ENCODE measurements at regions not wholly inside any gene's neighbourhood (a gene's known extent, or its start where the extent isn't known, plus 50 kb on each side); places are given as distances from the start of the nearest gene placed in this dataset.
"Not testable (repeated sequence)": the region's sequence is repeated elsewhere in the genome, so short reads cannot be mapped to it uniquely, and the experiment has no call there.

GRCh38 chr3:106946866-106947265, 430.4 kb upstream of the CCDC54 start:
- Histone ChIP-seq H3K36me3 (ENCODE audit: insufficient read depth, low read length) (no peaks in the 10 kb centered on the region), H3K4me1 (ENCODE audit: insufficient read depth, low read length) (no peaks in the 10 kb centered on the region), H3K9me3 (ENCODE audit: control insufficient read depth, insufficient read depth, low read length) (no peaks in the 10 kb centered on the region), H3K9ac (ENCODE audit: low read depth, low read length) (no peak overlapping the region)

DNA sequence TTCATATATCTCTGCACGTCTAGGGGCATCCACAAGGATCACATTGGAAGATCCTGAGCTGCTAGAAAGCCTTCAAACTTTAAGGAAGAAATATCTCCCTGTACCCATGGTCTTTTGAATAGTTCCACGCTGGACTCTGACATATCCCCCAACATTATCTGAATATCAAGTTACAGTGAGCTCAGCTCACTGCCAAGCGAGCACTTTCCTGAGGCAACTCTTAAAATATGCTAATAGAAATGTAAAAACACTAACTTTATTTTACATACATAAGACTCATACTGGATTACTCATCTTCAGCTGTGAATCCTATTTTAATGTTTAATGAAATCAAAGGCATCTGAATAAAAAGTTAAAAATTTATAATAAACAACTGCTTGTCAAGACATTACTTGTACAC, 420.2 kb upstream of the CCDC54 start:
- no peaks in the 10 kb centered on the region for H3K4me1 ChIP-seq (ENCODE audit: insufficient read depth, low read length)
- no peaks in the 10 kb centered on the region for H3K36me3 ChIP-seq (ENCODE audit: insufficient read depth, low read length)
- no peak overlapping the region for H3K9ac ChIP-seq (ENCODE audit: low read depth, low read length)
- H3K9me3 ChIP-seq (ENCODE audit: control insufficient read depth, insufficient read depth, low read length): 0 out of 2 replicates have a peak, but pooled peaks cover 2% of the 10 kb centered on the region

GRCh38 chr3:106962993-106963392, 414.2 kb upstream of the CCDC54 start:
- no peak overlapping the region for H3K9ac ChIP-seq (ENCODE audit: low read depth, low read length)
- H3K9me3 ChIP-seq (ENCODE audit: control insufficient read depth, insufficient read depth, low read length): 0 out of 2 replicates have a peak, but pooled peaks cover 2% of the 10 kb centered on the region
- H3K4me1 ChIP-seq (ENCODE audit: insufficient read depth, low read length): no peaks in the 10 kb centered on the region; the same call in 1 of the 2 replicates
- H3K36me3 ChIP-seq (ENCODE audit: insufficient read depth, low read length): no peaks in the 10 kb centered on the region

DNA sequence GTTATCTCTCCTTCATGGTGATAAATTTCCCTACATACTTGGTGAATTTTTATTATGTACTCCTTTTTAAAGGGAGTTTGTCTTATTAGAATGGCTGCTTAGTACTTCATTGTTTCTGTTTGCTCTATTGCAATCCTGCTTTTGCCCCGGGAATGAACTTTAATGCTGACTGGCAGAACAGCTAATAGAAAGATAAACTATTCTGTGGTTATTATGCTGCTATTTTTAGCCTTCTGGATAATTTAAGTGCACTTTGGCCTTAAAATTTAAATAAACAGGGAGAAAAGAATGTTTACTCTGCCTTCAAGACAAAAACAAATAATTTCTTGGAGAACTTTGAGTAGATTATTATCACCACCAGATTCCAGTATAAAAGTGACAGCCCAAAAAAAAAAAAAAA, 413.8 kb upstream of the CCDC54 start:
- Histone ChIP-seq H3K9me3 (ENCODE audit: control insufficient read depth, insufficient read depth, low read length) (0 out of 2 replicates have a peak, but pooled peaks cover 2% of the 10 kb centered on the region), H3K4me1 (ENCODE audit: insufficient read depth, low read length) (no peaks in the 10 kb centered on the region; the same call in 1 of the 2 replicates), H3K36me3 (ENCODE audit: insufficient read depth, low read length) (no peaks in the 10 kb centered on the region), H3K9ac (ENCODE audit: low read depth, low read length) (no peak overlapping the region)

DNA sequence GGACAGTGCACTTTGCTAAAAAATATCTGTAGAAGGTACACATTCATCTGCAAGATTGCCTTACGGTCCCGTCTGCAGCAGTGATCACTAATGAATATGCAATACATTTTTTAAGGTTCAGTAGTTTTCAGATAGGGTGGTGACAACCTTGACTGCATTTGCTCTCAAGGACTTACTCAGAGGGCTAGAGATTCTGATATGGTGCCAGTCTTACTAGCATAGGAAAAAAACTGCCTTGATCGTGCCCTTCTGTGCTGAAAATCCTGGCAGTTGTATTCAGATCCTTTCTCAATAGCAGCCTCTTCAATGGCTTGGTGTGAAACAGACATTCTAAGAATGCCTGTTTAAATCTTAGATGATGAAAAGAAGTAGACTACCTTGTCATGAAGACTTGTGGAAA, 411.9 kb upstream of the CCDC54 start:
- Histone ChIP-seq H3K9ac (ENCODE audit: low read depth, low read length) (no peak overlapping the region), H3K9me3 (ENCODE audit: control insufficient read depth, insufficient read depth, low read length) (0 out of 2 replicates have a peak, but pooled peaks cover 2% of the 10 kb centered on the region), H3K36me3 (ENCODE audit: insufficient read depth, low read length) (no peaks in the 10 kb centered on the region), H3K4me1 (ENCODE audit: insufficient read depth, low read length) (no peaks in the 10 kb centered on the region; the same call in 1 of the 2 replicates)

DNA sequence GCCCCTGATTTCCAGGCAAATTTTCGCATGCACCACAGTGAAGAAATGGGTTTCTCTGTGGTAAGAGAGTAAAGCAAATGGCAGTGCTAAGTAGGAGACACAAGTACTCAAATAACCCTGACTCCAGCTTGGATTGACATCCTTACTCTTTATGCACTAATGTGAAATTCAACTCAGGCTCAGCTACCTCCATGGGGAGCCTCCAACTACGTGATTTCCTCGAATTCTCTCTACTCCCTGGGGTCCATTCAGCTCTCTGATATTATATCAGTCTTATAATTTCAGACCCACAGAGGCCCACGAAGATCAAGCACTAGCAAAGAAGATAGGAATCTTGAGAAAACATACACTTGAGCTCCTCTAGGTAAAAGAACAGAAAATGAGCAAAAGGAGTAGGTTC, 407.6 kb upstream of the CCDC54 start:
- Histone ChIP-seq H3K9me3 (ENCODE audit: control insufficient read depth, insufficient read depth, low read length) (no peaks in the 10 kb centered on the region), H3K4me1 (ENCODE audit: insufficient read depth, low read length) (no peaks in the 10 kb centered on the region; the same call in 1 of the 2 replicates), H3K36me3 (ENCODE audit: insufficient read depth, low read length) (no peaks in the 10 kb centered on the region), H3K9ac (ENCODE audit: low read depth, low read length) (no peak overlapping the region)

DNA sequence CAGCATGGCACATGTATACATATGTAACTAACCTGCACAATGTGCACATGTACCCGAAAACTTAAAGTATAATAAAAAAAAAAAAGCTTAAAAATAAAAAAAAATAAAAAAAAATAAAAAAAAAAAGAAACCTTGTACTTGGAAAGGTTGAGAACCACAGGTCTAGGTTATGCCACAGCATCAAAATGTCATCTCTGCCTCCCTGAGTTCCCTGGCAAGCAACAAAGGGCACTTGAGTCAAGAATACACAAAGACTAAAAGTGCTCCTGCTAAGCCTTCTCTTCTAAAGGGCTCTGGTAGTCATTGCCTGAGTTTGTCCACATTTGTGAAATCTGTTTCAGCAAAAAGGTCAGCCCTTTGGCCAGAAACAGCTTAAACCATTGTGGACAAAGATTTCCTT, 395.8 kb upstream of the CCDC54 start:
- H3K9me3 ChIP-seq (ENCODE audit: control insufficient read depth, insufficient read depth, low read length): no peaks in the 10 kb centered on the region
- no peak overlapping the region for H3K9ac ChIP-seq (ENCODE audit: low read depth, low read length)
- H3K36me3 ChIP-seq (ENCODE audit: insufficient read depth, low read length): no peaks in the 10 kb centered on the region
- no peaks in the 10 kb centered on the region for H3K4me1 ChIP-seq (ENCODE audit: insufficient read depth, low read length)

GRCh38 chr3:106985721-106986120, 391.5 kb upstream of the CCDC54 start:
- Histone ChIP-seq H3K9me3 (ENCODE audit: control insufficient read depth, insufficient read depth, low read length) (no peaks in the 10 kb centered on the region), H3K4me1 (ENCODE audit: insufficient read depth, low read length) (no peaks in the 10 kb centered on the region), H3K9ac (ENCODE audit: low read depth, low read length) (no peak overlapping the region), H3K36me3 (ENCODE audit: insufficient read depth, low read length) (no peaks in the 10 kb centered on the region; the same call in 1 of the 2 replicates)

DNA sequence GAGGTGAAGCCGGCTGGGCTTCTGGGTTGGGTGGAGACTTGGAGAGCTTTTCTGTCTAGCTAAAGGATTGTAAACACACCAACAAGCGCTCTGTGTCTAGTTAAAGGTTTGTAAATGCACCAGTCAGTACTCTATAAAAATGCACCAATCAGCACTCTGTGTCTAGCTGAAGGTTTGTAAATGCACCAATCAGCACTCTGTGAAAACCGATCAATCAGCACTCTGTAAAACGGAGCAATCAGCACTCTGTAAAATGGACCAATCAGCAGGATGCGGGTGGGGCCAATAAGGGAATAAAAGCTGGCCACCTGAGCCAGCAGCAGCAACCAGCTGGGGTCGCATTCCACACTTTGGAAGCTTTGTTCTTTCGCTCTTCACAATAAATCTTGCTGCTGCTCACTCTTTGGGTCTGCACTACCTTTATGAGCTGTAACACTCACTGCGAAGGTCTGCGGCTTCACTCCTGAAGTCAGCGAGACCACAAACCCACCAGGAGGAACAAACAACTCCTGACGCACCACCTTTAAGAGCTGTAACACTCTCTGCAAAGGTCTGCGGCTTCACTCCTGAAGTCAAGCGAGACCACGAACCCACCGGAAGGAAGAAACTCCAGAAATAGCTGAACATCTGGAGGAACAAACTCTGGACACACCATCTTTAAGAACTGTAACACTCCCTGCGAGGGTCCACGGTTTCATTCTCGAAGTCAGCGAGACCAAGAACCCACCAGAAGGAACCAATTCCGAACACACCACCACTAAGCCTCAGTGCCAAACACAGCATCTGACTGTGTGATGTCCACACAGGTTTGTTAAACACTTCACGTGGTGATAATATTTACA, 378.2 kb upstream of the CCDC54 start:
- not testable (repeated sequence) for H3K4me1 ChIP-seq (ENCODE audit: insufficient read depth, low read length); H3K9me3 ChIP-seq (ENCODE audit: control insufficient read depth, insufficient read depth, low read length); H3K36me3 ChIP-seq (ENCODE audit: insufficient read depth, low read length); H3K9ac ChIP-seq (ENCODE audit: low read depth, low read length)

GRCh38 chr3:107001635-107002034, 375.6 kb upstream of the CCDC54 start:
- H3K36me3 ChIP-seq (ENCODE audit: insufficient read depth, low read length): no peaks in the 10 kb centered on the region
- peaks cover 4% of the 10 kb centered on the region; the same call in 1 of the 2 replicates for H3K9me3 ChIP-seq (ENCODE audit: control insufficient read depth, insufficient read depth, low read length)
- no peak overlapping the region for H3K9ac ChIP-seq (ENCODE audit: low read depth, low read length)
- no peaks in the 10 kb centered on the region for H3K4me1 ChIP-seq (ENCODE audit: insufficient read depth, low read length)

- not testable (repeated sequence) for H3K4me1 ChIP-seq (ENCODE audit: insufficient read depth, low read length); H3K9ac ChIP-seq (ENCODE audit: low read depth, low read length); H3K36me3 ChIP-seq (ENCODE audit: insufficient read depth, low read length); H3K9me3 ChIP-seq (ENCODE audit: control insufficient read depth, insufficient read depth, low read length)
Observed at GRCh38 chr3:107005352-107005751, 371.9 kb upstream of the CCDC54 start.

- no peaks in the 10 kb centered on the region for H3K36me3 ChIP-seq (ENCODE audit: insufficient read depth, low read length)
- no peak overlapping the region for H3K9ac ChIP-seq (ENCODE audit: low read depth, low read length)
- H3K4me1 ChIP-seq (ENCODE audit: insufficient read depth, low read length): no peaks in the 10 kb centered on the region
- peaks cover 4% of the 10 kb centered on the region; the same call in 1 of the 2 replicates for H3K9me3 ChIP-seq (ENCODE audit: control insufficient read depth, insufficient read depth, low read length)
Observed at GRCh38 chr3:107008213-107008612, 369.0 kb upstream of the CCDC54 start.

GRCh38 chr3:107013641-107014040, 363.6 kb upstream of the CCDC54 start:
- no peaks in the 10 kb centered on the region for H3K9me3 ChIP-seq (ENCODE audit: control insufficient read depth, insufficient read depth, low read length)
- no peaks in the 10 kb centered on the region for H3K36me3 ChIP-seq (ENCODE audit: insufficient read depth, low read length)
- no peak overlapping the region for H3K9ac ChIP-seq (ENCODE audit: low read depth, low read length)
- no peaks in the 10 kb centered on the region for H3K4me1 ChIP-seq (ENCODE audit: insufficient read depth, low read length)

DNA sequence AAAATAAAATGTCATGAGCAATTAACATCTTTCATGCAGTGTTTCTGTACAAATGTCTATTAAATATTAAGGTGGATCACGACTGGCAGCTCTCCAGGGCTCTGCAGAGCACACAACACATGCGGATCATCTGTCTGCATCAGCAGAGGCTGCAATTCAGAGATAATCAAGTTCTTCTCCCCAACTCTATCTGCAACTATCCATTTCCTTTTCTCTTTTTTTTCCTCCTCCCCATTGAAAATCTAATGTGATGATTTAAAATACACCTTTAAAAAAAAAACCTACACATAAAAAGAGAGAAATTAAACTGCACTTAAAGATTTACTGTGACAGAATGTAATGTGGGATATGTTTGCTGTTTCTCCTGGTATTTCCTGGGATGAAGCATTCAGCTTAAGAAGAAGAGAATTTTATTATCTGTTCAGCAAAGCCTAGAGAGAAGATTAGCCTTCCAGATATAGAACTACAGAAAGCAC, 352.6 kb upstream of the CCDC54 start:
- Histone ChIP-seq H3K9me3 (ENCODE audit: control insufficient read depth, insufficient read depth, low read length) (no peaks in the 10 kb centered on the region), H3K9ac (ENCODE audit: low read depth, low read length) (no peak overlapping the region), H3K4me1 (ENCODE audit: insufficient read depth, low read length) (peaks cover 8% of the 10 kb centered on the region; the same call in 1 of the 2 replicates), H3K36me3 (ENCODE audit: insufficient read depth, low read length) (no peaks in the 10 kb centered on the region)

DNA sequence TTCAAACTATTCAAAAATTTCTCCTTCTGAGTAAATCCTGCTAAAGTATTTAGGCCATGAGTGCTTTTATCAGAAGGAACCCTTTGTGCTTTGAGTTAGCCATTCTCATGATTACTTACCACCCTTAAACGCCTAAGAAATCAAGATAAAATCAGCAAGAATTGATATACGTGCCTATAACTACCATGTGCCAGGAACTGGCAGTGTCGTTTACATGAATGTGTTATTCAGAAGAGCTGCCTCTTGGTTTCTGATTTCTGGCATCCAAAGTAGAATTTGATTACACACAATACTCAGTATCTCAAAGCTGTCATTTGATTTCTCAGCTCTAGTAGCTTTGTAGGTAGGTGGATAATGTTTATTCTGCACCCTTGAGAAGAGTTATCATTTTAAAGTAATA, 351.3 kb upstream of the CCDC54 start:
- no peaks in the 10 kb centered on the region for H3K36me3 ChIP-seq (ENCODE audit: insufficient read depth, low read length)
- H3K4me1 ChIP-seq (ENCODE audit: insufficient read depth, low read length): peaks cover 8% of the 10 kb centered on the region; the same call in 1 of the 2 replicates
- H3K9me3 ChIP-seq (ENCODE audit: control insufficient read depth, insufficient read depth, low read length): no peaks in the 10 kb centered on the region
- H3K9ac ChIP-seq (ENCODE audit: low read depth, low read length): no peak overlapping the region

Measured in ES-I3 (cell line).